GM18498 (cell line): ENCODE measurements at regions not wholly inside any gene's neighbourhood (a gene's known extent, or its start where the extent isn't known, plus 50 kb on each side); places are given as distances from the start of the nearest gene placed in this dataset.

ENCODE experiments used
- ATAC-seq: cut with Tn5 transposase; IDR thresholded peaks from one replicate; pipeline ENCODE4 v1.9.1; 2021; ENCODE audit warnings: mild to moderate bottlenecking, moderate library complexity; ENCODE audit not compliant: unreplicated experiment

- no peak for ATAC-seq
Observed at GRCh38 chr15:70493376-70493775, 270.0 kb downstream of the UACA start.

GRCh38 chr15:70492240-70493177, 270.8 kb downstream of the UACA start:
- peak; percentile 52 for ATAC-seq

GRCh38 chr15:70491641-70492040, 271.7 kb downstream of the UACA start:
- ATAC-seq, result no peak

- ATAC-seq, result no peak
Observed at GRCh38 chr15:70491201-70491621, 272.1 kb downstream of the UACA start.

- ATAC-seq, result no peak
Observed at GRCh38 chr15:70490838-70491155, 272.6 kb downstream of the UACA start.

- ATAC-seq, result no peak
Observed at GRCh38 chr15:70490148-70490837, 273.1 kb downstream of the UACA start.

GRCh38 chr15:70488941-70489848, 274.2 kb downstream of the UACA start:
- ATAC-seq, result no peak

- no peak for ATAC-seq
Observed at GRCh38 chr15:70488002-70488605, 275.3 kb downstream of the UACA start.

- ATAC-seq, result no peak
Observed at GRCh38 chr15:70487387-70487740, 276.0 kb downstream of the UACA start.

- ATAC-seq, result peak; percentile 61
Observed at GRCh38 chr15:70486451-70487386, 276.6 kb downstream of the UACA start.

GRCh38 chr15:70486012-70486411, 277.3 kb downstream of the UACA start:
- ATAC-seq, result no peak

- ATAC-seq, result no peak
Observed at GRCh38 chr15:70484993-70485392, 278.4 kb downstream of the UACA start.

- no peak for ATAC-seq
Observed at GRCh38 chr15:70483513-70483912, 279.8 kb downstream of the UACA start.

GRCh38 chr15:70480196-70480856, 283.0 kb downstream of the UACA start:
- no peak for ATAC-seq

GRCh38 chr15:70479785-70480184, 283.6 kb downstream of the UACA start:
- ATAC-seq, result no peak

GRCh38 chr15:70479056-70479455, 284.3 kb downstream of the UACA start:
- no peak for ATAC-seq

- ATAC-seq, result peak; percentile 62
Observed at GRCh38 chr15:70478251-70478990, 284.9 kb downstream of the UACA start.

GRCh38 chr15:70477750-70478250, 285.6 kb downstream of the UACA start:
- no peak for ATAC-seq
